HepG2 (cell line): ENCODE measurements at regions not wholly inside any gene's neighbourhood (a gene's known extent, or its start where the extent isn't known, plus 50 kb on each side); places are given as distances from the start of the nearest gene placed in this dataset.

Source experiments
- ATAC-seq: fragments of 200-7000 bp; cut with Tn5 transposase; 3 replicates; pipeline ENCODE4 v1.9.1; 2020; ENCODE audit warnings: mild to moderate bottlenecking, moderate library complexity
- BruUV-seq: library from RNA; stranded (reverse); fragments of 400-500 nt; replicated peaks from 2 replicates; lab custom pipeline; 2021; lab: Mats Ljungman, UMichigan
- CTCF ChIA-PET: fragments of 300-600 bp; formaldehyde crosslinking; extraction: SDS; loops from one replicate; lab custom pipeline; 2021; ENCODE audit warnings: low total read pairs, inconsistent platforms, low intra/inter-chr PET ratio; lab: Yijun Ruan, JAX
- POLR2A ChIA-PET: fragments of 350-600 bp; sonication (Branson Sonifier 250); formaldehyde crosslinking; loops from one replicate; lab custom pipeline; 2020; ENCODE audit warnings: antibody characterized with exemption, inconsistent platforms; lab: Yijun Ruan, JAX
- DNase-seq: peaks from one replicate; pipeline ENCODE4 v3.0.0-alpha.2; 2015; ENCODE audit warnings: low spot score
- FAIRE-seq: peaks from 3 replicates; lab custom pipeline; 2011; peaks lifted over from hg19 to GRCh38; lab: Jason Lieb, UNC
- H2AFZ ChIP-seq: one replicate; pipeline ENCODE4 v1.6.1; 2011; ENCODE audit warnings: low read length, inconsistent platforms
- H3K27ac ChIP-seq: fragments of 300-600 bp; 3 replicates; pipeline ENCODE4 v1.8.0; 2011; ENCODE audit warnings: mixed run types, mild to moderate bottlenecking, mixed read lengths, low read length, inconsistent platforms; ENCODE audit not compliant: insufficient read depth; ENCODE audit errors: extremely low read length
- H3K27me3 ChIP-seq, 2 experiments: fragments of 200-600 bp in 1 of 2; 2 replicates in 1 of 2; 3 replicates in 1 of 2; pipeline versions ENCODE4 v1.6.0 to v1.8.0; 2011; ENCODE audit warnings: low read length in 2 of 2, mild to moderate bottlenecking in 2 of 2, moderate library complexity in 2 of 2, inconsistent platforms in 1 of 2; ENCODE audit not compliant: insufficient read depth in 2 of 2, control insufficient read depth in 1 of 2
- H3K36me3 ChIP-seq, 2 experiments: fragments of 200-600 bp in 1 of 2; replicated peaks in 1 of 2; 2 replicates in 1 of 2; 3 replicates in 1 of 2; pipeline versions ENCODE4 v1.5.1 to v1.8.0; 2011; ENCODE audit warnings: low read length in 2 of 2, inconsistent platforms in 1 of 2; ENCODE audit not compliant: insufficient read depth in 2 of 2, control insufficient read depth in 1 of 2
- H3K4me1 ChIP-seq: 2 replicates; pipeline ENCODE4 v1.5.1; 2012; ENCODE audit warnings: low read length, inconsistent platforms; ENCODE audit not compliant: insufficient read depth
- H3K4me2 ChIP-seq: 2 replicates; pipeline ENCODE4 v1.6.0; 2011; ENCODE audit warnings: low read depth, low read length, inconsistent platforms
- H3K4me3 ChIP-seq, 3 experiments: fragments of 200-600 bp in 1 of 3; sonication (generic), shearing (Covaris generic) in 1 of 3; replicated peaks in 1 of 3; 2 replicates each; pipeline ENCODE4 v1.5.1; 2011 to 2016; ENCODE audit warnings: low read length in 3 of 3, inconsistent platforms in 2 of 3, low read depth in 2 of 3, mild to moderate bottlenecking in 2 of 3, control low read depth in 1 of 3, mixed read lengths in 1 of 3; ENCODE audit not compliant: insufficient read depth in 1 of 3
- H3K79me2 ChIP-seq: one replicate; pipeline ENCODE4 v1.6.1; 2011; ENCODE audit warnings: low read length, inconsistent platforms; ENCODE audit not compliant: insufficient read depth
- H3K9ac ChIP-seq: 2 replicates; pipeline ENCODE4 v1.6.0; 2011; ENCODE audit warnings: mild to moderate bottlenecking, low read depth, low read length, inconsistent platforms; ENCODE audit not compliant: insufficient read depth
- H3K9me3 ChIP-seq: 2 replicates; pipeline ENCODE4 v1.5.1; 2012; ENCODE audit warnings: mild to moderate bottlenecking, low read length
- H4K20me1 ChIP-seq: 2 replicates; pipeline ENCODE4 v1.6.0; 2011; ENCODE audit warnings: inconsistent platforms, mild to moderate bottlenecking, low read length, moderate library complexity; ENCODE audit not compliant: insufficient read depth
- CCAR2 ChIP-seq: fragments of 200-400 bp; formaldehyde crosslinking; optimal IDR thresholded peaks from 2 replicates; pipeline ENCODE3; 2018; ENCODE audit warnings: low read depth, mild to moderate bottlenecking, low read length, moderate library complexity
- GATAD1 ChIP-seq: IDR thresholded peaks from 2 replicates; pipeline ENCODE4 v1.6.1; 2016; ENCODE audit warnings: missing genetic modification reagents, missing compliant biosample characterization
- LCORL ChIP-seq, 2 experiments: fragments of 450-650 bp in 1 of 2; sonication (generic) in 1 of 2; formaldehyde crosslinking in 1 of 2; IDR thresholded peaks; 2 replicates each; pipeline versions ENCODE4 v1.5.0 to v1.6.1; 2017 to 2020; ENCODE audit warnings: antibody characterized with exemption in 1 of 2, missing genetic modification reagents in 1 of 2
- MAX ChIP-seq: IDR thresholded peaks from 2 replicates; pipeline ENCODE4 v1.6.1; 2012; ENCODE audit warnings: inconsistent platforms
- RERE ChIP-seq: IDR thresholded peaks from 2 replicates; pipeline ENCODE4 v1.6.1; 2016; ENCODE audit warnings: low read depth, missing genetic modification reagents, missing compliant biosample characterization
- TCF7 ChIP-seq: sonication (generic); IDR thresholded peaks from 2 replicates; pipeline ENCODE4 v1.6.1; 2016; ENCODE audit warnings: antibody characterized with exemption, low read depth
- ZC3H13 ChIP-seq: sonication (generic); formaldehyde crosslinking; IDR thresholded peaks from 2 replicates; pipeline ENCODE4 v1.8.1; 2023; ENCODE audit warnings: mild to moderate bottlenecking, missing genetic modification reagents, moderate library complexity
- ZNF672 ChIP-seq: sonication (generic); formaldehyde crosslinking; IDR thresholded peaks from 2 replicates; pipeline ENCODE4 v1.8.1; 2022; ENCODE audit warnings: missing genetic modification reagents
- ZNF891 ChIP-seq: sonication (generic); formaldehyde crosslinking; IDR thresholded peaks from 2 replicates; pipeline ENCODE4 v1.5.0; 2020; ENCODE audit warnings: mild to moderate bottlenecking, missing genetic modification reagents
- WGBS: methylation state at CpG from one replicate; pipeline ENCODE4 v1.1.6; 2017; ENCODE audit warnings: low lambda C conversion rate; 5-methylcytosine and 5-hydroxymethylcytosine counted together
- in situ Hi-C: cut with HindIII; loops from 2 replicates; pipeline ENCODE4 v1.10.0; 2017; ENCODE audit warnings: low pct_unique_long_range_greater_than_20kb; ENCODE audit not compliant: extremely low pct_ligation_motif_present
- intact Hi-C: fragments of 100-400 bp; cut with micrococcal nuclease; formaldehyde crosslinking; loops from one replicate; pipeline ENCODE4 v1.10.0; 2022; ENCODE audit not compliant: unreplicated experiment
- TF ChIP-seq, protein P1 (sequence below): sonication (generic); formaldehyde crosslinking; IDR thresholded peaks from 2 replicates; pipeline ENCODE4 v1.5.0; 2020; ENCODE audit warnings: missing genetic modification reagents
- TF ChIP-seq, protein P2 (sequence below): sonication (generic); formaldehyde crosslinking; IDR thresholded peaks from 2 replicates; pipeline ENCODE4 v1.8.1; 2023; ENCODE audit warnings: mild to moderate bottlenecking, missing genetic modification reagents, borderline replicate concordance
- TF ChIP-seq, protein P3 (sequence below): sonication (generic); formaldehyde crosslinking; IDR thresholded peaks from 2 replicates; pipeline ENCODE4 v1.9.0; 2021; ENCODE audit warnings: missing genetic modification reagents, mild to moderate bottlenecking, borderline replicate concordance

DNA sequence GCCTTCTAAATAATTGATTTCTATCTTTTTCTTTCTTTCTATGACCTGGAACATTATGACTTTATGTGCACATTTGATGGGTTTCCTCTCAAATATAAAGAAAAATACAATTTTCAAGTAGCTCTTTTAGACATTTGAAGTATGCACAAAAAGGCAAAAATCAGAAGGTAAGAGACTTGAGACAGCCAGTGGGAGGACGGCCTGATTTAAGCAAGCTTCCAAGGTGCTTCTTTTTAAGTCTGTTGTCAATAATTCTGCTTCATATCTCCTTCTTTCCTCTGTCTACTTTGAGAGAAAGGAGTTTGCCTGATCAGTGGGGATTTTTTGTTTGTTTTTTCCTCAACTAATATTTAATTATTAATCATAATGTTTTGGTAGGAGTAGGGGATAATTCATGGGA lies 188.2 kb upstream of the ARHGAP20 start:
- ChIA-PET POLR2A (no interaction called here), CTCF (no interaction called here)
- no peak for DNase-seq
- 0% methylated on average over 1 of the region's 1 CpG for WGBS
- no peaks in the 10 kb centered on the region for H3K36me3 ChIP-seq
- H4K20me1 ChIP-seq, result no peaks in the 10 kb centered on the region
- H3K4me3 ChIP-seq, result no peak overlapping the region
- H3K79me2 ChIP-seq, result no peaks in the 10 kb centered on the region
- TF ChIP-seq GATAD1 (CRISPR knock-in tag), result no peak
- TF ChIP-seq, protein P1, sequence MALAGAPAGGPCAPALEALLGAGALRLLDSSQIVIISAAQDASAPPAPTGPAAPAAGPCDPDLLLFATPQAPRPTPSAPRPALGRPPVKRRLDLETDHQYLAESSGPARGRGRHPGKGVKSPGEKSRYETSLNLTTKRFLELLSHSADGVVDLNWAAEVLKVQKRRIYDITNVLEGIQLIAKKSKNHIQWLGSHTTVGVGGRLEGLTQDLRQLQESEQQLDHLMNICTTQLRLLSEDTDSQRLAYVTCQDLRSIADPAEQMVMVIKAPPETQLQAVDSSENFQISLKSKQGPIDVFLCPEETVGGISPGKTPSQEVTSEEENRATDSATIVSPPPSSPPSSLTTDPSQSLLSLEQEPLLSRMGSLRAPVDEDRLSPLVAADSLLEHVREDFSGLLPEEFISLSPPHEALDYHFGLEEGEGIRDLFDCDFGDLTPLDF (CRISPR knock-in tag), result no peak
- TF ChIP-seq ZNF891, result no peak
- no peak for TF ChIP-seq ZC3H13 (CRISPR knock-in tag)
- TF ChIP-seq MAX, result no peak
- TF ChIP-seq, protein P2, sequence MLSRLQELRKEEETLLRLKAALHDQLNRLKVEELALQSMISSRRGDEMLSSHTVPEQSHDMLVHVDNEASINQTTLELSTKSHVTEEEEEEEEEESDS (CRISPR knock-in tag), result no peak
- TF ChIP-seq ZNF672 (CRISPR knock-in tag), result no peak
- no peak for TF ChIP-seq RERE (CRISPR knock-in tag)
- TF ChIP-seq LCORL (IDR thresholded peaks at IDR 0.05), result no peak
- TF ChIP-seq LCORL (CRISPR knock-in tag; IDR thresholded peaks at IDR 0.05), result no peak
- TF ChIP-seq, protein P3, sequence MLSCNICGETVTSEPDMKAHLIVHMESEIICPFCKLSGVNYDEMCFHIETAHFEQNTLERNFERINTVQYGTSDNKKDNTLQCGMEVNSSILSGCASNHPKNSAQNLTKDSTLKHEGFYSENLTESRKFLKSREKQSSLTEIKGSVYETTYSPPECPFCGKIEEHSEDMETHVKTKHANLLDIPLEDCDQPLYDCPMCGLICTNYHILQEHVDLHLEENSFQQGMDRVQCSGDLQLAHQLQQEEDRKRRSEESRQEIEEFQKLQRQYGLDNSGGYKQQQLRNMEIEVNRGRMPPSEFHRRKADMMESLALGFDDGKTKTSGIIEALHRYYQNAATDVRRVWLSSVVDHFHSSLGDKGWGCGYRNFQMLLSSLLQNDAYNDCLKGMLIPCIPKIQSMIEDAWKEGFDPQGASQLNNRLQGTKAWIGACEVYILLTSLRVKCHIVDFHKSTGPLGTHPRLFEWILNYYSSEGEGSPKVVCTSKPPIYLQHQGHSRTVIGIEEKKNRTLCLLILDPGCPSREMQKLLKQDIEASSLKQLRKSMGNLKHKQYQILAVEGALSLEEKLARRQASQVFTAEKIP (CRISPR knock-in tag), result no peak
- no peak for TF ChIP-seq TCF7
- no peak for TF ChIP-seq CCAR2
- H3K9ac ChIP-seq, result no peak overlapping the region
- BruUV-seq, result no TSS peak
- ATAC-seq, result no peak
- intact Hi-C loops, result no loop called here
- no peaks in the 10 kb centered on the region; a peak in 1 of 5 replicates for H3K27me3 ChIP-seq
- no peaks in the 10 kb centered on the region for H3K9me3 ChIP-seq
- no peak overlapping the region for H3K4me2 ChIP-seq
- in situ Hi-C loops, result no loop called here
- H3K4me1 ChIP-seq, result no peaks in the 10 kb centered on the region
- no peak overlapping the region for H2AFZ ChIP-seq
- no peak for FAIRE-seq
- H3K27ac ChIP-seq, result no peak overlapping the region
